Stomach smooth muscle (tissue), 2 donors: ENCODE measurements at regions not wholly inside any gene's neighbourhood (a gene's known extent, or its start where the extent isn't known, plus 50 kb on each side); places are given as distances from the start of the nearest gene placed in this dataset.

Source experiments
- H3K27ac ChIP-seq: one replicate; pipeline ENCODE4 v1.7.0; 2013; ENCODE audit warnings: mild to moderate bottlenecking, low read length, inconsistent platforms
- H3K27me3 ChIP-seq, 2 donors: one replicate each; pipeline ENCODE4 v1.7.0; 2013; ENCODE audit warnings: low read length in 2 of 2; ENCODE audit not compliant: insufficient read depth in 2 of 2, control insufficient read depth in 1 of 2
- H3K36me3 ChIP-seq, 2 donors: one replicate each; pipeline ENCODE4 v1.7.0; 2013; ENCODE audit warnings: low read length in 2 of 2; ENCODE audit not compliant: control insufficient read depth in 2 of 2, insufficient read depth in 2 of 2
- H3K4me1 ChIP-seq: one replicate; pipeline ENCODE4 v1.7.0; 2013; ENCODE audit warnings: low read length; ENCODE audit not compliant: control insufficient read depth, insufficient read depth
- H3K4me3 ChIP-seq, 2 donors: one replicate each; pipeline ENCODE4 v1.7.0; 2013; ENCODE audit warnings: low read length in 2 of 2
- H3K9ac ChIP-seq, 2 donors: one replicate each; pipeline ENCODE4 v1.7.0; 2013; ENCODE audit warnings: low read length in 2 of 2, mild to moderate bottlenecking in 1 of 2
- H3K9me3 ChIP-seq, 2 donors: one replicate each; pipeline ENCODE4 v1.7.0; 2013; ENCODE audit warnings: low read length in 2 of 2; ENCODE audit not compliant: control insufficient read depth in 2 of 2
- donor health status: healthy.
- donor health status: Pancreatic carcinoma.

GRCh38 chr7:69476416-69476815 lies 121.9 kb upstream of the AUTS2 start:
- no peaks in the 10 kb centered on the region for H3K9me3 ChIP-seq
- H3K4me3 ChIP-seq, result no peak overlapping the region
- H3K4me1 ChIP-seq, result no peaks in the 10 kb centered on the region
- no peak overlapping the region for H3K27ac ChIP-seq
- H3K36me3 ChIP-seq, result no peaks in the 10 kb centered on the region
- H3K27me3 ChIP-seq, result no peaks in the 10 kb centered on the region
- no peak overlapping the region for H3K9ac ChIP-seq

DNA sequence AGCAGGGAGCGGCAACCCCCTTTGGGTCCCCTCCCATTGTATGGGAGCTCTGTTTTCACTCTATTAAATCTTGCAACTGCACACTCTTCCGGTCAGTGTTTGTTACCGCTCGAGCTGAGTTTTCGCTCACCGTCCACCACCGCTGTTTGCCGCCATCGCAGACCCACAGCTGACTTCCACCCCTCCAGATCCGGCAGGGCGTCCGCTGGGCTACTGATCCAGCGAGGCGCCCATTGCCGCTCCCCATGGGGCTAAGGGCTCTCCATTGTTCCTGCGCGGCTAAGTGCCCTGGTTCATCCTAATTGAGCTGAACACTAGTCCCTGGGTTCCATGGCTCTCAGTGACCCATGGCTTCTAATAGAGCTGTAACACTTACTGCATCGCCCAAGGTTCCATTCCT lies 115.6 kb upstream of the AUTS2 start:
- Histone ChIP-seq H3K4me1 (no peaks in the 10 kb centered on the region), H3K27me3 (no peaks in the 10 kb centered on the region), H3K4me3 (no peak overlapping the region), H3K9ac (no peak overlapping the region), H3K9me3 (no peaks in the 10 kb centered on the region), H3K27ac (no peak overlapping the region), H3K36me3 (no peaks in the 10 kb centered on the region)

- Histone ChIP-seq H3K4me3 (no peak overlapping the region), H3K9ac (no peak overlapping the region), H3K36me3 (no peaks in the 10 kb centered on the region), H3K9me3 (no peaks in the 10 kb centered on the region), H3K4me1 (no peaks in the 10 kb centered on the region), H3K27ac (no peak overlapping the region), H3K27me3 (no peaks in the 10 kb centered on the region)
These were observed 108.7 kb upstream of the AUTS2 start for GRCh38 chr7:69489533-69489932.

DNA sequence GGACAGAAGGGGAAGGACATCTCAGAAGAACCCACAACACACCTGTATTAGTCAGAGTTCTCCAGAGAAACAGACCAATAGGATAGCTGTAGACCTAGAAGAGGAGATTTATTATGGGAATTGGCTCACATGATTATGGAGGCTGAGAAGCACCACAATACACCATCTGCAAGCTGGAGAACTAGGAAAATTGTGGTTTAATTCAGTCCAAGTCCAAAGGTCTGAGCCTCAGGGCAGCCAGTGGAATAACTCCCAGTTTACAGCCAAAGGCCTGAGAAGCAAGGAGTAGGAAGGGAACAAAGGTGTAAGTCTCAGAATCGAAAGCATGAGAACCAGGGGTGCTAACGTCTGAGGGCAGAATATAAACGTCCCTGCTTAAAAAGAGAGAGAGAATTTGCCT lies 99.6 kb upstream of the AUTS2 start:
- Histone ChIP-seq H3K9me3 (peaks cover 0 to 2% of the 10 kb centered on the region in 2 donors), H3K9ac (no peak overlapping the region), H3K27ac (no peak overlapping the region), H3K36me3 (no peaks in the 10 kb centered on the region), H3K27me3 (no peaks in the 10 kb centered on the region), H3K4me3 (no peak overlapping the region), H3K4me1 (no peaks in the 10 kb centered on the region)

DNA sequence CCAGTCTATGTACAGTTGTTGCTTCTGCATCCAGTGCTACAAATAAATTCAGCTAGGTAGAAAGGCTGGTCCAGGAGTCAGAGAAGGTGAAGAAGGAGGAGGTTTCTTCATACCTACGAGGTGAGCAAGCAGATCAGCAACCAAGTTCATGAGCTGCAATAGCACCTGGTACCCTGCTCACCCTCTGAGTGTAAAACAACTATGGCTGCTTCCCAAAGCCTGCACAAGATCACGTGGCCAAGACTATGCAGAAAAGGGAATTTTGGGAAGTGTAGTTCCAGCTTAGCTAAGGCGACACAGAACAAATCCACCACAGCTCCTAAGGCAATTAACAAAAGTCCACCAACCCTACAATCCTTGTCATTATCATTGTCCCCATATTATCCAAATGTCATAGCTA lies 95.9 kb upstream of the AUTS2 start:
- Histone ChIP-seq H3K27ac (no peak overlapping the region), H3K9me3 (peaks cover 0 to 2% of the 10 kb centered on the region in 2 donors), H3K9ac (no peak overlapping the region), H3K36me3 (no peaks in the 10 kb centered on the region), H3K4me1 (no peaks in the 10 kb centered on the region), H3K4me3 (no peak overlapping the region), H3K27me3 (no peaks in the 10 kb centered on the region)

- peaks cover 0 to 2% of the 10 kb centered on the region in 2 donors for H3K9me3 ChIP-seq
- H3K4me3 ChIP-seq, result no peak overlapping the region
- H3K4me1 ChIP-seq, result no peaks in the 10 kb centered on the region
- no peak overlapping the region for H3K27ac ChIP-seq
- H3K36me3 ChIP-seq, result no peaks in the 10 kb centered on the region
- no peaks in the 10 kb centered on the region for H3K27me3 ChIP-seq
- no peak overlapping the region for H3K9ac ChIP-seq
These were observed 93.4 kb upstream of the AUTS2 start for GRCh38 chr7:69504733-69505420.

GRCh38 chr7:69508736-69509135 lies 89.5 kb upstream of the AUTS2 start:
- Histone ChIP-seq H3K4me1 (no peaks in the 10 kb centered on the region), H3K27ac (no peak overlapping the region), H3K4me3 (no peak overlapping the region), H3K27me3 (no peaks in the 10 kb centered on the region), H3K36me3 (no peaks in the 10 kb centered on the region), H3K9ac (no peak overlapping the region), H3K9me3 (no peaks in the 10 kb centered on the region)

- no peaks in the 10 kb centered on the region for H3K36me3 ChIP-seq
- H3K27ac ChIP-seq, result no peak overlapping the region
- no peak overlapping the region for H3K9ac ChIP-seq
- H3K4me1 ChIP-seq, result no peaks in the 10 kb centered on the region
- no peak overlapping the region for H3K4me3 ChIP-seq
- H3K9me3 ChIP-seq, result no peaks in the 10 kb centered on the region
- H3K27me3 ChIP-seq, result no peaks in the 10 kb centered on the region
These were observed 88.2 kb upstream of the AUTS2 start for GRCh38 chr7:69510114-69510513.

DNA sequence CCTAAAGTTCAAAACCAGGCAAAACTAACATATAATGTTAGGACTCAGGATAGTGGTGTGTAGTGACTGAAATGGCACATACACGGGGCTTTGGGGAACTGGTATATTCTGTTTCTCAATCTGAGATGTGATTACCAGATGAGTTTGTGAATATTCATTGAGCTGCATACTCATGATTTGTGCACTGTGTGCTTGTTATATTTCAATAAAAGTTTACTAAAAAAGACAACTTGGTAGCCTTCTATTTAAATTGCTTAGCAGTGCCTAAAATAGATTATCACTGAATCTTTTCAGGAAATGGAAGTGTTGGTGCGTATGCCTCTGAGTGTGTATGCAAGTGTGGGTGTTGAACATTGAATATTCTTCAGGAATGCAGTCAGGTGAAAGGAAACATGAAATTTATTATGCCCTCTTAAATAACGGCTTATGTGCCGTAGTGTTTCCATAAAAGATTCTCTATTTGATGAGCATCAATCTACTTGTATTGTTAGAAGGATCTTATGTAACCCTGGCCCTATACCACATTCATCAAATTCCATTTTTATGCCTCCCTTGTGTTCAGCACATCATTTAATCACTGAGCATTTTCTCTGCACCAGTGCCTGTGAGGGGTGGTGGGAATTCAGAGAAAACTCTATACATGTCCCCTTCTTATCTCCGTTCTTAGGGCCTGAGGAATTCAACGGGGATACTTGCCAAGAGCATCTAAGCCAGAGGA lies 82.6 kb upstream of the AUTS2 start:
- no peaks in the 10 kb centered on the region for H3K9me3 ChIP-seq
- no peak overlapping the region for H3K27ac ChIP-seq

GRCh38 chr7:69516238-69516820 lies 81.9 kb upstream of the AUTS2 start:
- Histone ChIP-seq H3K9ac (no peak overlapping the region), H3K9me3 (no peaks in the 10 kb centered on the region), H3K4me1 (peaks cover 12% of the 10 kb centered on the region), H3K4me3 (no peak overlapping the region), H3K27ac (no peak overlapping the region), H3K27me3 (no peaks in the 10 kb centered on the region), H3K36me3 (no peaks in the 10 kb centered on the region)

More for the DNA sequence above, 82.6 kb upstream of the AUTS2 start:
- no peak overlapping the region for H3K4me3 ChIP-seq
- no peak overlapping the region for H3K9ac ChIP-seq
- H3K27me3 ChIP-seq, result no peaks in the 10 kb centered on the region
- H3K4me1 ChIP-seq, result peaks cover 12% of the 10 kb centered on the region
- H3K36me3 ChIP-seq, result no peaks in the 10 kb centered on the region
